ENCODE measurements at regions not wholly inside any gene's neighbourhood (a gene's known extent, or its start where the extent isn't known, plus 50 kb on each side); places are given as distances from the start of the nearest gene placed in this dataset.

DNA sequence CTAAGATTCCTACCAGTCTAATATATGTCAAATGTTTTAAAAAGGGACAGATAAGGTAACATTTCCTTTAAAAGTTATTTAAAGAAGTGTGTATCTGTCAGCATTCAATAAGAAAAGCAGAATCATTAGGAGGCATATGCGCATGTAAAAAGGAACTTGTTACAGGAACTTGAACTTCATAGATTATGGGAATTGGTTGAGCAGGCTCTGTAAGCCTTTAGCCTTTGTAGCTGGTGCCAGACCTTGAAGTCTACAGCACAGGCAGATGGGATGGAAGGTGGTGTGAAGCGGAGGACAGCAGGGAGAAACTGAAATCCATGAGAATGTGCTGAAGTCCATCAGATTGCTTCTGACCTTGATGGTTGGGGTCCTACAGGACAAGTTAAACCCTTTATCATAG is 138.3 kb upstream of the ST6GAL2 start:
- H3K27me3 Mint-ChIP-seq = no peaks in the 10 kb centered on the region
- no peaks in the 10 kb centered on the region for H3K36me3 Mint-ChIP-seq (ENCODE audit: low read depth)
- no peak overlapping the region for H3K4me3 Mint-ChIP-seq
- H3K9me3 Mint-ChIP-seq = peaks cover 10% of the 10 kb centered on the region
- no peaks in the 10 kb centered on the region for H3K4me1 Mint-ChIP-seq
- no peak for ATAC-seq (replicated peaks)
- H3K27ac Mint-ChIP-seq = no peak overlapping the region

DNA sequence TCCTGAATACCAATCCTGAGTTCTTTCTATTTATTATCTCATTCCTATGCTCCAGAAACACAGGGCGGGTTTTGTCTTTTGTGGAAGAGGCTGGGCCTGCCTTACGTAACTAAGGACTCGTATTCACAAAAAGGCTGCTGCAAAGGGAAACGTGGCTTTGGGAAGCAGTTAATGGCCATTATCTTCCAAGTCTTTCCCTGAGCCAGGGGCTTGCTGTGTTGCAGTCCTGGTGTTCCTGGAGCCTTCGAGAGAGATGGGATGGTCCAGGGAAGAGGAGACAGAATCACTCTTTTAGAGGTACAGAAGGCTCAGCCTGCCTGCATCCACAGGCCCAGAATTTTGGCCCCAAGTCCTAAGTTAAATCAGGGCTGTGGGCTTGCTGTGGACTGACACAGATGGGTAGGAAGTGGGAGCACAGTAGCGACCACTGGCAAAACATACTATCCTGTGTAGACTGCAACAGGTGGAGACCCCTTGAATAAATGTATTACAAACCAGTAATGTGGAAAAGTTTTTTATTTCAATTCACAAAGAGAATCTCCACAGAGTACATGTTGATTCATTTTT is 139.4 kb upstream of the ST6GAL2 start:
- no peak overlapping the region for H3K4me3 Mint-ChIP-seq
- ATAC-seq (replicated peaks) = no peak
- no peaks in the 10 kb centered on the region for H3K4me1 Mint-ChIP-seq
- H3K27ac Mint-ChIP-seq = no peak overlapping the region
- H3K27me3 Mint-ChIP-seq = no peaks in the 10 kb centered on the region
- H3K36me3 Mint-ChIP-seq (ENCODE audit: low read depth) = no peaks in the 10 kb centered on the region
- peaks cover 10% of the 10 kb centered on the region for H3K9me3 Mint-ChIP-seq

DNA sequence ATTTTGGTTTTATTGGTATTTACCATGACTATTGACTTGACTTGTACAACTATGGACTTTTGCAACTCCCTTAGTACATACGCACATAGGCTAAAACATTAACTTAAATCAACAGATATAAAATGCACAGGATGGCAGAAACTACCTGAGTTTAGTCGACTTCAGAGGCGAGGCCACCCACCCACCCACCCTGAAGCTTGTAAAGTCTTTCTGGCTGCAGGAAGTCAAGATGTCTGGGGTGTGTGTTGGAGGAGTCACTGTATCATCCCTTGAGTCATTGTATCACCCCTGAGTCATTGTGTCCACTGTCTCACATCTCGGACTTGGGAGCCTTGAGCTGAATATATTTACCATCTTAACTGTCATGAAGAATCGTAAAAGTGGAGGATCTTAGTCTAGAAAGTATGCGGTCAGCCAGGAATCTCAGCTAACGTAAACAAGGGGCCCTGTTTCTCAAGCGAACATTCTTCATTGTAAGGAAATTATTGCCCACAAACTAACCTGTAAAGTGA is 140.0 kb upstream of the ST6GAL2 start:
- no peaks in the 10 kb centered on the region for H3K4me1 Mint-ChIP-seq
- no peak overlapping the region for H3K27ac Mint-ChIP-seq
- no peaks in the 10 kb centered on the region for H3K27me3 Mint-ChIP-seq
- peaks cover 10% of the 10 kb centered on the region for H3K9me3 Mint-ChIP-seq
- ATAC-seq (replicated peaks) = no peak
- H3K36me3 Mint-ChIP-seq (ENCODE audit: low read depth) = no peaks in the 10 kb centered on the region
- no peak overlapping the region for H3K4me3 Mint-ChIP-seq

DNA sequence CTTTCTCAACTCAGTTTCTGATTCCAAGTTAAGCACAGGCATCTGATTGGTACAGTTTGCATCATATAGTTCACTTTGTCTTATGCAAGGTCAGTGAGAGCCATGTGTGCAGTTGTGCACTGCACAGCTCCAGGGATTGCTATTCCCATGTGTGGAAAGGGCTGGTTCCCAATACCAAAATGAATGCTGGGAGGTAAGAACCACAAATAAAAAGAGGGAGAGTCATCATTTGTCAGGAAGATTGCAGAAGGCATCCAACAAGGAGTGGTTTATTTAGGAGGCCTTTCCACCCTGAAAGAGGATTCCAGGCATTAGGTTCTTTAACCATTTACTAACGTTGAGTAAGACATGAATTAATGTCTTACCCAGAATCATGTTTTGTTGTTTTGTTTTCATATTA is 141.2 kb upstream of the ST6GAL2 start:
- H3K4me1 Mint-ChIP-seq = no peaks in the 10 kb centered on the region
- H3K9me3 Mint-ChIP-seq = peaks cover 10% of the 10 kb centered on the region
- ATAC-seq (replicated peaks) = no peak
- no peaks in the 10 kb centered on the region for H3K27me3 Mint-ChIP-seq
- no peaks in the 10 kb centered on the region for H3K36me3 Mint-ChIP-seq (ENCODE audit: low read depth)
- H3K27ac Mint-ChIP-seq = no peak overlapping the region
- H3K4me3 Mint-ChIP-seq = no peak overlapping the region

DNA sequence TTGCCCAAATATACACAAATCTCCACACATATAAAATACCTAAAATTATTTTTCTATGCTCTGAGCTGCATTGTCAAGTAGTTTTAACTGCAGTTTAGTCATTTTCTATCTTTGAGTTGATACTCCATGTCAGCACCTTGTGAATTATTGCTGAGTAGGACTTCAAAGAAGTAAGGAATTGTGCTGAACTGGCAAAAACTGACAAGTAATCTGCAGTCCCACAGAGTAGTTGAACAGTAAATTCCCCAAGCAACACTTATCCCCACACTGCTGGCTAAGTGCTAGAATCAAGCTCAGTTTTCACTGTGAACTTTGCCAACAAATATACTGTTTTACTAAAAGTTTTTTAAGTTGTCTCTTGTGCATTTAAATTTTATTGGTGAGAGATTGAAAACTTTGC is 141.8 kb upstream of the ST6GAL2 start:
- Mint-ChIP-seq H3K27me3 (no peaks in the 10 kb centered on the region), H3K27ac (no peak overlapping the region), H3K4me3 (no peak overlapping the region), H3K4me1 (no peaks in the 10 kb centered on the region), H3K9me3 (peaks cover 10% of the 10 kb centered on the region), H3K36me3 (ENCODE audit: low read depth) (no peaks in the 10 kb centered on the region)
- no peak for ATAC-seq (replicated peaks)

DNA sequence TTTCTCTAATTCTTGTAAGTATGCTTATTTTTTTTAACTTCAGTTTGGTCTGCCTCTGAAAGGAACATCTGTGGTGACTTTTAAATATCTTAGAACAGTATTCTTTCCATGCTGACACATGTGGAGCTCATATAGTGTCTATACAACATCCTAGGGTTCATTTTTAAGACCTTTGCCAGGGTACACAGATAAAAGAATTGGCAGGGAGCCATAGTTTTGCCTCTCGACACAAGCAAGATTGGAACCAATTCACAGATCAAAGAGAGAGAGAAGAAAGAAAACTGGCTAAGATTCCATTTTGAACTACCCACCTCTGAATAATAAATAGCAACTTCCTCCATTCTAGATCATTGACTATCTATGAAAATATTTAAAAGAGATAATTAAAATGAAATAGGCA is 142.7 kb upstream of the ST6GAL2 start:
- H3K4me1 Mint-ChIP-seq = no peaks in the 10 kb centered on the region
- H3K9me3 Mint-ChIP-seq = peaks cover 10% of the 10 kb centered on the region
- ATAC-seq (replicated peaks) = no peak
- H3K27ac Mint-ChIP-seq = no peak overlapping the region
- no peaks in the 10 kb centered on the region for H3K36me3 Mint-ChIP-seq (ENCODE audit: low read depth)
- no peaks in the 10 kb centered on the region for H3K27me3 Mint-ChIP-seq
- H3K4me3 Mint-ChIP-seq = no peak overlapping the region

DNA sequence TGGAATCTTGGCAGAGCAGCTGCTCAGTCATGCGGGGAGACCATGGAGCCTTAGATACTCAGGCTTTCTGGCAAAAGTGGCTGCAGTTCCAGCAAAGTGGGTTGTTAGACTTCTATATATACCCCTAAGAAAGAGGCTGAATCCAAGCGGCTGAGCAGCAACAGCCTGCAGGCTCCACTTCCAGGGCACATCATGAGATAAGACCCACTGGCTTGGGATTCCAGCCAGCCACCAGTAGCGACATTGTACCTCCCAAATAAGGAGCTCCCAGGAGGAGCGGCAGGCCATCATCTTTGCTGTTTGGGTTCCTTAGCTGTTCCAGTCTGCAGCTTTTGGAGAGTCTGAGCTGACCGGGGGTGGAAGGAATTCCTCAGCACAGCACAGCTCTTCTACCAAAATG is 150.3 kb upstream of the ST6GAL2 start:
- Mint-ChIP-seq H3K27me3 (no peaks in the 10 kb centered on the region), H3K4me1 (no peaks in the 10 kb centered on the region), H3K4me3 (no peak overlapping the region), H3K36me3 (ENCODE audit: low read depth) (no peaks in the 10 kb centered on the region), H3K27ac (no peak overlapping the region), H3K9me3 (peaks cover 11% of the 10 kb centered on the region)
- no peak for ATAC-seq (replicated peaks)

DNA sequence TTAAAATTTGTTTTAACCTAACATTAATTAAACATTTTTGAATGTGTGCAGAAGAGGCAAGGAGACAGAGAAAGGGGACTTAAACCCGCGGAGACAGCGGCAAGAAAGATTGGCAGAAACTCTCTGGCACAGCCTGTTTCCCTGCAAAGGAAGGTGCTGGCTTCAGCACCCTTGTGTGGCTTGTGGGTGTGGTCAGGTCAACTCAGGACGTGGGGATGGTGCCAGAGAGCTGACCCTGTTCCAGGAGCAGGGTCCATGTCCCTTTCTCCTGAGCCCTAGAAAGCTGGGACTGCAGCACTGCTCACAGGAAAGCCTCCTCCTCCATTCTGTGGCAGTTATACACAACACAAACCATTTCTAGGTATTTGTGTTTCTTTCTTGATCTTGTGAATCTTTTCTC is 176.2 kb upstream of the ST6GAL2 start:
- Mint-ChIP-seq H3K4me3 (no peak overlapping the region), H3K4me1 (no peaks in the 10 kb centered on the region), H3K9me3 (peaks cover 7% of the 10 kb centered on the region), H3K27ac (no peak overlapping the region), H3K36me3 (ENCODE audit: low read depth) (no peaks in the 10 kb centered on the region), H3K27me3 (no peaks in the 10 kb centered on the region)
- no peak for ATAC-seq (replicated peaks)

DNA sequence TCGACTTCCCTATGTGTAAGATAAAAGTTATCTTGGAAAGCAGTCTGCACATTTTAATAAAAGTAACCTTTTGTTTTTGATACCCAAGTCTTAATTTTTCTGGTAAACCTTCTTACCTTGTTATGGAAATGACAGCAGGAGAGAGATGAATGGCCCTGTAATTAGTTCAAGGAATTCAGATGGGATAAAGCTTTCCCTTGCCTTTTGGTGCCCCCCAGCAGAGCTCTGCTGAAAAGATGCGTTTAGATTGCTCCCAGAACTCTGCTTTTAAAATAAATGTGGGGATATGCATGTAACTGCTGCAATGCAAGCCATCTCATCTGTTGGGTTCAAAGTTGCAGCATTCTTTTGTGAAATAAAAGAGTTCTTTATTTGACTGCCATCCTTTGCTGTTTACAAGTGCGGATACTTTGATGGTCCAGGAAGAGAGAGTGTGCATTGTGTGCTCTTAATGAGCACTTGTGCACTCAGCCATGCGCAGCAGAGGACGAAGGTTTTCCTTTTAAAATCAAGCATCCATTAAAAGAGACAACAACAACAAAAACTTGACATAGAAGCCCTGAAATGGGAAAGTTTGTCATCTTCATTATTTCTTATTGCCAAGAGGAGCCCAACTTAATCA is 176.7 kb upstream of the ST6GAL2 start:
- Mint-ChIP-seq H3K9me3 (peaks cover 7% of the 10 kb centered on the region), H3K4me1 (no peaks in the 10 kb centered on the region), H3K36me3 (ENCODE audit: low read depth) (no peaks in the 10 kb centered on the region), H3K27me3 (no peaks in the 10 kb centered on the region), H3K27ac (no peak overlapping the region), H3K4me3 (no peak overlapping the region)
- no peak for ATAC-seq (replicated peaks)

DNA sequence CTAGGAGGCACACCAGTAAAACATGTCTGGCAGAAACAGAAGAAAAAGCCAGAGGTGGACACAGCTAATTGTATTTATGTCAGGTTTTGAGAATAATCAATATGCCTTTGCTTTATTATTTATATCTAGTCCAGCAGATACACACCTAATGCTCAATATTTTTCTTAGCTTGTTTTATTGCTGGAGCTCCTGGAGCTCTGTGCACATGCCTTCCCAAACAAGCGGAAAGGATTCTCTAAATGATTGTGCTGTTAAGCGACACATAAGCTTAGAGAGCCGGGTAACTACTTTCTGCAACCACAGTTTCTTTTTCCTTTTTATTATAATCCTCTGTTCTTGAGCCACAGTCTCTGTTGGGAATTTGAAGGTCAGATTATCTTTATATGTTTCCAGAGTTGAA is 177.3 kb upstream of the ST6GAL2 start:
- no peak for ATAC-seq (replicated peaks)
- Mint-ChIP-seq H3K27me3 (no peaks in the 10 kb centered on the region), H3K36me3 (ENCODE audit: low read depth) (no peaks in the 10 kb centered on the region), H3K4me3 (no peak overlapping the region), H3K27ac (no peak overlapping the region), H3K4me1 (no peaks in the 10 kb centered on the region), H3K9me3 (peaks cover 3% of the 10 kb centered on the region)

DNA sequence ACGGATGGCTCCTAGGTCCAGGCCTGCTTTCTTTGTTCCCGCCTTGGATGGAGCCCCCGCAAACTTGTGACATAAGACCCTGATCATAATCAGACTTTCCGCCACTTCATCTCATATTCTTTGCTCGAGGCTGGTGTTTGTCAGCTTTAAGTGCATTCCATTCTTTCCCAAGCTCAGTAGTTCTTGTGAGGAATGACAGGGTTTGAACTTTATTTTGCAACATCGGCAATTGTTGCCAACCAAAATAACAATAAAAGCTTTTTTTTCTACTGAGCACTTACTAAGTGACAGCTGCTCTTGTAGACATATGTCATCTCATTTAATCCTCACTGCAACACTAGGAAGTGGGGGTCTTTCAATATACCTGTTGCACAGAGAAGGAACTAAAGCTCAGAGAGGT is 178.8 kb upstream of the ST6GAL2 start:
- no peaks in the 10 kb centered on the region for H3K4me1 Mint-ChIP-seq
- no peak overlapping the region for H3K4me3 Mint-ChIP-seq
- H3K27me3 Mint-ChIP-seq = peaks cover 3% of the 10 kb centered on the region
- no peaks in the 10 kb centered on the region for H3K36me3 Mint-ChIP-seq (ENCODE audit: low read depth)
- no peak for ATAC-seq (replicated peaks)
- no peak overlapping the region for H3K27ac Mint-ChIP-seq
- H3K9me3 Mint-ChIP-seq = peaks cover 3% of the 10 kb centered on the region

DNA sequence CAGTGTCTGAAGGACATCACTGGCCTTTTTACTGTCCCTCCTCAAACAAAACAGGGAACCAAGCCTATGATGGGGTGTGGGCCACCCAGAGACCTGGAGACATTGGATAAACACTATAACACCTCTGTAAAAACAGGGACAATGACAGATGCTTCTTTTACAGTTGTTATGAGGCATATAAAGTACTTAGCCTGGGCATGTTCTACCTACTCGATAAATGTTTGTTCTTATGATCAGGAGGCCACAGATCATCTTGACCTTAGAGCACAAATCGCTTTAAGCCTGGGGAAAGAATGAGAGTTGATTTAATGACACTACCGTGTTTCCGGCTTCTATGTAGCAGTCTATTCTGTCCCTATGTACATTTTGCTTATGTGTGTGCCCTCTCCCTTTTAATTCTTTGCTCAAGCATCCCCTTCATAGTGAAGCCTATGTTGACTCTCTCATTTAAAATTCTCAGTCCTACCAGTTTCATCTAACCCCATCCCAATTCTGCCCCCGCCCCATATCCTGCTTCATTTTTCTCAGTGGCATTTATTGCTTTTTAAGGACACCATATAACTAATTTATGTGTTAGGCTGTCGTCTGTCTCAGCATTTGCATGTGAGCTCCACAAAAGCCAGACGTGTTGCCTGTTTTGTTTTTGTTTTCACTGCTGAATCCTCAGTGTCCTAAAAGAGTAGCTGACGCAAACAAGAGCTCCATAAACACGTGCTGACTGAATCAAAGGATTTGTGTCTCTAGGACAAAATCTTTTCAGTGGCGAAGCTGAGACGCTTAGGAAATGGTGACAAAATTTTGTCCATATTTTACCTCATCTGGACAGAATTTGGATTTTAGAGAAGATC is 182.3 kb upstream of the ST6GAL2 start:
- Mint-ChIP-seq H3K4me3 (no peak overlapping the region), H3K27me3 (peaks cover 3% of the 10 kb centered on the region), H3K36me3 (ENCODE audit: low read depth) (no peaks in the 10 kb centered on the region), H3K9me3 (peaks cover 3% of the 10 kb centered on the region), H3K4me1 (no peaks in the 10 kb centered on the region), H3K27ac (no peak overlapping the region)
- ATAC-seq (replicated peaks) = no peak

DNA sequence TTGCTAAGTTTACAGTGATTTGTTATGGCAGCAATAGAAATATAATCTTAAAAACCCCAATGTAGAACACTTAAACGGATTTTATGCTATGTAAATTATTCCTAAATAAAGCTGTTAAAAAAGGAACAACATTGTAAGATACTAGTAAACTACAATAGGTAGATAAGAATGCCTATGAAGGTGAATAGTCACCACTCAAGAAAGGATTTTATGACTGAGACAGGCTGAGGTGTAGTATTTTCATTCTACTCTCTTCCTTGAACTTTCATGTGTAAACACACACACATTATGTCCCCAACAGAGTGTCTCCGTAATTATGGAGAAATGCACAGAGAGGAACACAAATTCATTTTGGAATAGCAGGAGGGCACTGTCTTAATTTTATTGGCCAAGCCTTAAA is 183.9 kb upstream of the ST6GAL2 start:
- no peaks in the 10 kb centered on the region for H3K9me3 Mint-ChIP-seq
- ATAC-seq (replicated peaks) = no peak
- H3K4me3 Mint-ChIP-seq = no peak overlapping the region
- H3K27ac Mint-ChIP-seq = no peak overlapping the region
- H3K27me3 Mint-ChIP-seq = peaks cover 3% of the 10 kb centered on the region
- no peaks in the 10 kb centered on the region for H3K36me3 Mint-ChIP-seq (ENCODE audit: low read depth)
- no peaks in the 10 kb centered on the region for H3K4me1 Mint-ChIP-seq

DNA sequence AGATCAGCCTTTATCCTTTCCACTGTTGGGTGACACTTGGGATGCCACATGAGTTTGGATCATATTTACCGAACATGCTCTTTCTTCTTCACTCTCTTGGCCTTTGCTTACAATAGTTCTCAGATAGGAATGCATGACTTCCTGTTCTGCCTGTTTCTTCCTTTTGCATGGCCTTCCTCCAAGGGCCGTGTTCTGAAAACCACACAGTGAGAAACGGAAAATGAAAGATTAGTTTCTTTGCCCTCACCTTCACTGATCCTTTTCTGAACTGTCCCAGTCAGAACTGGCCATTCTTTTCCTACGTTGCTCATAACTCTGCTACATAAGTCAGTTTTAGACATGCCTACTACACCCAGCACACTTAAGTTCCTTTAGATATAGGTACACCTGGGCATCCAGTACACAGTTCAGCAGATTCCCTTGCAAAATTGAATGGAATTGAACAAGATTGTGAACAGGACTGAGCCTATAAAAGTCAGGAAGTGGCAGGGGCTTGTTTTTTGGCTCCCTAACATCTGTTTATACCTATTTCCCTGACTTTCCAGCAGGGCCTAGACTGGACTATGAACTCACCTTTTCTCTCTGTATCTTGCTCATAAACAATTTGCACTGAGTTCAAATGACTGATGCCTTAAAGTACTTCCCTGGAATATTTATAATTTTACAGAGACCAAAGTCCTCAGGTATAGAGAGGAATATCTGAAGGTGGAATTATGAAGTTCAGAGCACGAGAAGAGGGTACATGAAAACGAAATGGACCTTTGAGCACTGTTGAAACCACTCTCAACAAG is 186.4 kb upstream of the ST6GAL2 start:
- ATAC-seq (replicated peaks) = no peak

More for the DNA sequence above, 186.4 kb upstream of the ST6GAL2 start:
- no peaks in the 10 kb centered on the region for H3K4me1 Mint-ChIP-seq
- H3K27ac Mint-ChIP-seq = no peak overlapping the region
- no peaks in the 10 kb centered on the region for H3K9me3 Mint-ChIP-seq
- no peak overlapping the region for H3K4me3 Mint-ChIP-seq
- H3K27me3 Mint-ChIP-seq = peaks cover 3% of the 10 kb centered on the region
- no peaks in the 10 kb centered on the region for H3K36me3 Mint-ChIP-seq (ENCODE audit: low read depth)
